GM23338 (cell line): ENCODE measurements at regions not wholly inside any gene's neighbourhood (a gene's known extent, or its start where the extent isn't known, plus 50 kb on each side); places are given as distances from the start of the nearest gene placed in this dataset.
"Not testable (repeated sequence)": the region's sequence is repeated elsewhere in the genome, so short reads cannot be mapped to it uniquely, and the experiment has no call there.

ENCODE experiments used
- ATAC-seq: fragments of 200-7000 bp; cut with Tn5 transposase; 3 replicates; pipeline ENCODE4 v1.9.1; 2020
- DNase-seq: peaks from one replicate; pipeline ENCODE4 v3.0.0-alpha.2; 2015; ENCODE audit warnings: low spot score
- H2AFZ ChIP-seq: fragments of 200-600 bp; sonication (generic); 2 replicates; pipeline ENCODE4 v1.8.0; 2016; ENCODE audit warnings: antibody characterized with exemption, mild to moderate bottlenecking, moderate library complexity
- H3F3A ChIP-seq: fragments of 200-600 bp; sonication (generic); replicated peaks from 2 replicates; pipeline ENCODE4 v1.8.0; 2017; ENCODE audit warnings: antibody characterized with exemption, mixed run types, low read depth
- H3K27ac ChIP-seq: fragments of 200-600 bp; sonication (generic); 2 replicates; pipeline ENCODE4 v1.6.1; 2016; ENCODE audit warnings: low read depth
- H3K27me3 ChIP-seq: fragments of 200-600 bp; sonication (generic); 2 replicates; pipeline ENCODE4 v1.8.0; 2016; ENCODE audit warnings: mild to moderate bottlenecking, mixed run types, moderate library complexity; ENCODE audit not compliant: insufficient read depth
- H3K36me3 ChIP-seq: fragments of 200-600 bp; sonication (generic); 2 replicates; pipeline ENCODE4 v1.8.0; 2016; ENCODE audit warnings: mild to moderate bottlenecking; ENCODE audit not compliant: insufficient read depth
- H3K4me1 ChIP-seq: fragments of 200-600 bp; sonication (generic); 2 replicates; pipeline ENCODE4 v1.8.0; 2016; ENCODE audit warnings: mild to moderate bottlenecking, moderate library complexity; ENCODE audit not compliant: insufficient read depth
- H3K4me2 ChIP-seq: fragments of 200-600 bp; sonication (generic); 2 replicates; pipeline ENCODE4 v1.7.1; 2017; ENCODE audit warnings: mixed run types
- H3K4me3 ChIP-seq: fragments of 200-600 bp; sonication (generic); 2 replicates; pipeline ENCODE4 v1.6.1; 2016; ENCODE audit warnings: mixed run types
- H3K79me2 ChIP-seq: fragments of 200-600 bp; sonication (generic); replicated peaks from 2 replicates; pipeline ENCODE4 v1.8.0; 2017; ENCODE audit warnings: mild to moderate bottlenecking; ENCODE audit not compliant: insufficient read depth
- H3K9me2 ChIP-seq: fragments of 200-600 bp; sonication (generic); 2 replicates; pipeline ENCODE4 v1.8.0; 2017; ENCODE audit not compliant: insufficient read depth
- H4K20me1 ChIP-seq: fragments of 200-600 bp; sonication (generic); replicated peaks from 2 replicates; pipeline ENCODE4 v1.8.0; 2017; ENCODE audit warnings: mild to moderate bottlenecking; ENCODE audit not compliant: insufficient read depth
- H3K27ac Mint-ChIP-seq: 2 replicates; pipeline ENCODE4 v1.8.0; 2020; ENCODE audit warnings: inconsistent platforms, mild to moderate bottlenecking, moderate library complexity, mixed read lengths
- H3K27me3 Mint-ChIP-seq: 3 replicates; pipeline ENCODE4 v1.8.0; 2022; ENCODE audit warnings: low read depth, mild to moderate bottlenecking, moderate library complexity, mixed read lengths, inconsistent platforms; ENCODE audit not compliant: insufficient read depth, poor library complexity
- H3K36me3 Mint-ChIP-seq: 3 replicates; pipeline ENCODE4 v1.8.0; 2021; ENCODE audit warnings: low read depth, mild to moderate bottlenecking, inconsistent platforms, moderate library complexity, mixed read lengths
- H3K4me1 Mint-ChIP-seq: 3 replicates; pipeline ENCODE4 v1.8.0; 2020; ENCODE audit warnings: mild to moderate bottlenecking, inconsistent platforms, mixed read lengths
- H3K4me3 Mint-ChIP-seq: 3 replicates; pipeline ENCODE4 v1.8.0; 2021; ENCODE audit warnings: moderate library complexity, mild to moderate bottlenecking, inconsistent platforms, mixed read lengths
- H3K9me3 Mint-ChIP-seq: 3 replicates; pipeline ENCODE4 v1.8.0; 2020; ENCODE audit warnings: moderate library complexity, mild to moderate bottlenecking, inconsistent platforms, mixed read lengths
- CTCF ChIP-seq, 2 experiments: fragments of 200-600 bp in 1 of 2; sonication (generic) in 1 of 2; conservative IDR thresholded peaks; 2 replicates each; pipeline versions ENCODE4 v1.5.1 to v1.6.1; 2016 to 2017; ENCODE audit warnings: antibody characterized with exemption in 2 of 2, low read depth in 2 of 2, mild to moderate bottlenecking in 2 of 2, moderate library complexity in 1 of 2
- EZH2 ChIP-seq: fragments of 200-600 bp; sonication (generic); IDR thresholded peaks from one replicate; pipeline ENCODE4 v1.8.0; 2017; ENCODE audit warnings: antibody characterized with exemption, mild to moderate bottlenecking, low read depth; ENCODE audit not compliant: unreplicated experiment
- POLR2AphosphoS5 ChIP-seq: IDR thresholded peaks from 2 replicates; pipeline ENCODE4 v1.6.1; 2016; ENCODE audit warnings: antibody characterized with exemption, low read depth
- REST ChIP-seq: IDR thresholded peaks from one replicate; pipeline ENCODE4 v1.6.1; 2018; ENCODE audit warnings: antibody characterized with exemption; ENCODE audit not compliant: unreplicated experiment
- STAT1 ChIP-seq: IDR thresholded peaks from one replicate; pipeline ENCODE4 v1.6.1; 2016; ENCODE audit warnings: antibody characterized with exemption; ENCODE audit not compliant: unreplicated experiment
- ZNF114 ChIP-seq: fragments of 250-450 bp; sonication (Bioruptor Pico); IDR thresholded peaks from 2 replicates; pipeline ENCODE4 v1.5.0; 2020; ENCODE audit warnings: mild to moderate bottlenecking, moderate library complexity
- ZNF331 ChIP-seq: fragments of 250-450 bp; sonication (Bioruptor Pico); IDR thresholded peaks from 2 replicates; pipeline ENCODE4 v1.5.0; 2020; ENCODE audit warnings: low read depth, mild to moderate bottlenecking, moderate library complexity
- ZNF462 ChIP-seq: fragments of 250-450 bp; sonication (Bioruptor Pico); IDR thresholded peaks from 2 replicates; pipeline ENCODE4 v1.5.0; 2020; ENCODE audit warnings: mild to moderate bottlenecking, moderate library complexity

GRCh38 chr12:102673606-102674005 lies 193.2 kb upstream of the IGF1 start (continued):
- TF ChIP-seq ZNF462 (CRISPR knock-in tag) (no peak), STAT1 (no peak), REST (no peak), CTCF (conservative IDR thresholded peaks at IDR 0.05; ENCODE audit: low read depth in 2 of 2) (no peak), POLR2AphosphoS5 (no peak), ZNF331 (CRISPR knock-in tag) (no peak), EZH2 (no peak), ZNF114 (no peak)

GRCh38 chr12:102672212-102672611 lies 191.8 kb upstream of the IGF1 start:
- H3K27ac Mint-ChIP-seq, ATAC-seq: not testable (repeated sequence)

More at GRCh38 chr12:102672212-102672611, 191.8 kb upstream of the IGF1 start:
- not testable (repeated sequence) for H3K4me3 ChIP-seq, H3K4me1 Mint-ChIP-seq, H3F3A ChIP-seq, H3K4me3 Mint-ChIP-seq, H4K20me1 ChIP-seq, H3K27ac ChIP-seq, H3K4me2 ChIP-seq, H3K9me2 ChIP-seq, H3K36me3 ChIP-seq, H3K27me3 Mint-ChIP-seq, H3K27me3 ChIP-seq, H3K79me2 ChIP-seq, H2AFZ ChIP-seq, DNase-seq
- H3K4me1 ChIP-seq: peaks cover 22% of the 10 kb centered on the region
- H3K9me3 Mint-ChIP-seq: peaks cover 26% of the 10 kb centered on the region
- H3K36me3 Mint-ChIP-seq: peaks cover 11% of the 10 kb centered on the region
